AG09309 (cell line): ENCODE measurements at regions not wholly inside any gene's neighbourhood (a gene's known extent, or its start where the extent isn't known, plus 50 kb on each side); places are given as distances from the start of the nearest gene placed in this dataset.
"Not testable (repeated sequence)": the region's sequence is repeated elsewhere in the genome, so short reads cannot be mapped to it uniquely, and the experiment has no call there.

Experiments used
- DNase-seq: peaks from one replicate; pipeline ENCODE4 v3.0.0-alpha.2; 2010; ENCODE audit warnings: low read depth
- H3K4me3 ChIP-seq: 2 replicates; pipeline ENCODE4 v1.5.1; 2011; ENCODE audit warnings: mild to moderate bottlenecking, low read depth, low read length, moderate library complexity; ENCODE audit not compliant: control insufficient read depth
- CTCF ChIP-seq: IDR thresholded peaks from 2 replicates; pipeline ENCODE4 v1.5.1; 2011; ENCODE audit warnings: mild to moderate bottlenecking, low read depth, low read length, inconsistent platforms; ENCODE audit not compliant: insufficient read depth, control insufficient read depth; ENCODE audit errors: missing control alignments

DNA sequence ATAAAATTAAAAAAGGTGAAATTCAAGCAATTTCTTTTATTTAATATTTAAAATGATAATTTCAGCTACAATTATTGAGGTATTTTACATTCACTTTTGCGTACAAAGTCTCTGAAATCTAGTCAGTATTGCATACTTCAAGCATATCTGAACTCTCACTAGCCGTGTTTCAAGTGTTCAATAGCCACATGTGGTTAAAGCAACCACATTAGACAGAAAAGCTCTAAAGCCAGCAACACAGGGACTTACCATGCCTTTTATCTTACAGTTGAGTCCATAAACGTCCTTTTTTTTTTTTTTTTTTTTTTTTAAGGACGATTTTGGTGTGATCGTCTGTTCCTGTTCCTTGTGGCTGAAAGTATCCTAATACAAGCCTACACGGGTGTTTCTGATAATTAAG, 257.0 kb upstream of the RGMA start:
- no peak overlapping the region for H3K4me3 ChIP-seq
- no peak for DNase-seq
- no peak for TF ChIP-seq CTCF

DNA sequence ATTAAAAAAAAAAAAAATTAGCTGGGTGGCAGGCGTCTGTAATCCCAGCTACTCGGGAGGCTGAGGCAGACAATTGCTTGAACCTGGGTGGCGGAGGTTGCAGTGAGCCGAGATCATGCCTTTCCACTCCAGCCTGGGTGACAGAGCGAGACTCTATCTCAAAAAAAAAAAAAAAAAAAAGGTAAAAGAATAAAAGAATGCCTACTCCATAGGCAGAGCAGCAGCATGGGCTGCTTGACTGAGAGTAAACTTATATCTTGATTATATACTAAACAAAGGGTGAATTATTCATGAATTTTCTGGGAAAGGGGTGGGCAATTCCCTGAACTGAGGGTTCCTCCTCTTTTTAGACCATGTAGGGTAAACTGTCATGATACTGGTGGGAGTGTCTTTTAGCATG, 254.4 kb upstream of the RGMA start:
- H3K4me3 ChIP-seq, DNase-seq: not testable (repeated sequence)

GRCh38 chr15:93341164-93341563, 252.2 kb upstream of the RGMA start:
- no peak for TF ChIP-seq CTCF
- no peak overlapping the region for H3K4me3 ChIP-seq
- DNase-seq, result no peak

GRCh38 chr15:93340406-93340805, 251.4 kb upstream of the RGMA start:
- no peak for TF ChIP-seq CTCF
- DNase-seq, result no peak

GRCh38 chr15:93333796-93334195, 244.8 kb upstream of the RGMA start:
- H3K4me3 ChIP-seq, result no peak overlapping the region
- no peak for TF ChIP-seq CTCF
- DNase-seq, result no peak

More at GRCh38 chr15:93340406-93340805, 251.4 kb upstream of the RGMA start:
- H3K4me3 ChIP-seq, result no peak overlapping the region

DNA sequence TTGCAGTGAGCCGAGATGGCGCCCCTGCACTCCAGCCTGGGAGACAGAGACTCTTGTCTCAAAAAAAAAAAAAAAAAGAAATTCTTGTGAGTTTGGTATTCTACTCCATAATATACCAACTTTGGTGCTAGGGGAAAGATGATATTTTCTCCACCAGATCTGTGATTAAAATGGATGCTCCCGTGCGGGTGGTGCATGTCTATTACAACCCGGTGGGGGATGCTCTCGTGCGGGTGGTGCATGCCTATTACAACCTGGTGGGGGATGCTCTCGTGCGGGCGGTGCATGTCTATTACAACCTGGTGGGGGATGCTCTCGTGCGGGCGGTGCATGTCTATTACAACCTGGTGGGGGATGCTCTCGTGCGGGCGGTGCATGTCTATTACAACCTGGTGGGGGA, 244.1 kb upstream of the RGMA start:
- not testable (repeated sequence) for DNase-seq, H3K4me3 ChIP-seq

DNA sequence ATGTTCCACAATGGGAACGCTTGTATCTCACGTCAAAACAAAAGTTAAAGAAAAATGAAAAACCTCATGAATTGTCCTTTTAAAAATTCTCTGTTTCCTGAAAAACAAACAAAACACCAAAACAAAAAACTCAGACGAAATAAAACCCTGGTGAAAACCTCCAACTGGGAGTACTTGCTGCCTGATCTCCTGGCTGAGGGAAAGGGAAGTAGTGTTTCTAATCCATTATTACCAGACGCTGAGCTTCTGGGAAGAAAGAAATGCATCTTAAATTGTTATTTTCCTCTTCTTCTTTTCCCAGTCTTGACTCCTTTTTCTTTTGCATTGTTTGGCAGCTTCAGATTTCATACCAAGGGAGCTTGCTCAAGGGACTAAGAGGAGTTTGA, 243.2 kb upstream of the RGMA start:
- no peak for DNase-seq
- TF ChIP-seq CTCF, result no peak
- H3K4me3 ChIP-seq, result no peak overlapping the region

- H3K4me3 ChIP-seq, result no peak overlapping the region
- DNase-seq, result no peak
- no peak for TF ChIP-seq CTCF
Measured at GRCh38 chr15:93331545-93332167, 242.6 kb upstream of the RGMA start.
